HG02763 (cell line): ENCODE measurements at regions not wholly inside any gene's neighbourhood (a gene's known extent, or its start where the extent isn't known, plus 50 kb on each side); places are given as distances from the start of the nearest gene placed in this dataset.

Experiments used
- ATAC-seq: cut with Tn5 transposase; IDR thresholded peaks from one replicate; pipeline ENCODE4 v1.9.1; 2021; ENCODE audit warnings: mild to moderate bottlenecking, moderate library complexity; ENCODE audit not compliant: unreplicated experiment

DNA sequence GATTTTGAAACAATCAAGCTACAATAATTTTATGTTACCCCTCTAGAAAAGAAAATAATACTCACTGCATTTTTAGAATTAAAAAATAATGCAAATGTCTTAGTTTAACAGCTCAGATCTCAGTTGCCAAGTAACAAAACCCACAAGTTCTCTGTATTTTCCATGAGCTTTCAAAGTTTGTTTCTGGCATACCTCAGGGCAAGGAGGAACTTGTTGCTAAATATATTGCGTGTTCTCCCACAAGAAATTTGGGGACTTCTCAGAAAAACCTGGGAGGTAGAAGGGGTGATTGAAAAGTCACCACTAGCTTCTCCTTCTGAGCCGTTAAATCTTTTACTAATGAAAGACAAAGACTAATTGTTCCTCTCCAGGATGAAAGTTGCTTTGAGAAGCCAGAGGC lies 236.8 kb upstream of the MARCKS start:
- ATAC-seq, result no peak

- ATAC-seq, result no peak
These were observed 234.9 kb upstream of the MARCKS start for GRCh38 chr6:113622254-113622653.

GRCh38 chr6:113623129-113623528 lies 234.0 kb upstream of the MARCKS start:
- no peak for ATAC-seq

DNA sequence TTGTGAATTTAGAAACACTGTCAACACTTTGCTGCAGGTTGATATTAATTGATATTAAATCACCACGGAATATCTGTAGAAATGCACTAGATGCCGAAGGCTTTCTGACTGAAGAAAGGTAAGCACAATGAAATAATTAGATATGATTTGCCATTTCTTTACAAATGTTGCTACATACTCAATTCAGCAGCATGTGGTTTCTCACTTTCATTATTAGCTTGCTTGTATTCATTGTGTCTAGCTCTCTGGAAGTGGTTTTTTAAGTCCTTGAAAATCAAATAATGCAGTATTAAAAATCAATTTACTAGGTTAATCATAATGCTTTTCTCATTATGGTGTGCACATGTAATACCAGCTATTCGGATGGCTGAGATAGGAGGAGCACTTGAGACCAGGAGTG lies 231.3 kb upstream of the MARCKS start:
- peak; percentile 30 for ATAC-seq

GRCh38 chr6:113626475-113626874 lies 230.7 kb upstream of the MARCKS start:
- peak; percentile 31 for ATAC-seq

- no peak for ATAC-seq
These were observed 229.7 kb upstream of the MARCKS start for GRCh38 chr6:113627480-113627879.

DNA sequence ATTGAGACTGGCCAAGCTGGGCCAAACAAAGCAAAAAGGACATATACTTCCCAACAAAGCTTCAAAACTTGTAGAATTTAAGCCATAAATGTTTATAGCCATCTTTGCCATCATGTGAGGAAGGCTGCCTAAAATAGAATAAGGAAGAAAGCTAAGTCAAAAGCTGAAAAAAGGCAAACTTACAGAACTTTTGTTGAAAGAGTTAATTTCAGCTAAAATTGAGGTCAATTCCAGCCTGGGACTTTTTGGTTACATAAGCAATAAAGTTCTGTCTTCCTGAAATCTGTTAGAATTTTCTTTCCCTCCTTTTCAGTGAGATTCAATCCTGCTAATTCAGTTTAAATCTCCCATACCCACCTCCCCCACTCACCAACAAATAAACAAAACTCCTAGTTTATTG lies 227.9 kb upstream of the MARCKS start:
- ATAC-seq, result no peak

- no peak for ATAC-seq
These were observed 227.0 kb upstream of the MARCKS start for GRCh38 chr6:113629975-113630737.

DNA sequence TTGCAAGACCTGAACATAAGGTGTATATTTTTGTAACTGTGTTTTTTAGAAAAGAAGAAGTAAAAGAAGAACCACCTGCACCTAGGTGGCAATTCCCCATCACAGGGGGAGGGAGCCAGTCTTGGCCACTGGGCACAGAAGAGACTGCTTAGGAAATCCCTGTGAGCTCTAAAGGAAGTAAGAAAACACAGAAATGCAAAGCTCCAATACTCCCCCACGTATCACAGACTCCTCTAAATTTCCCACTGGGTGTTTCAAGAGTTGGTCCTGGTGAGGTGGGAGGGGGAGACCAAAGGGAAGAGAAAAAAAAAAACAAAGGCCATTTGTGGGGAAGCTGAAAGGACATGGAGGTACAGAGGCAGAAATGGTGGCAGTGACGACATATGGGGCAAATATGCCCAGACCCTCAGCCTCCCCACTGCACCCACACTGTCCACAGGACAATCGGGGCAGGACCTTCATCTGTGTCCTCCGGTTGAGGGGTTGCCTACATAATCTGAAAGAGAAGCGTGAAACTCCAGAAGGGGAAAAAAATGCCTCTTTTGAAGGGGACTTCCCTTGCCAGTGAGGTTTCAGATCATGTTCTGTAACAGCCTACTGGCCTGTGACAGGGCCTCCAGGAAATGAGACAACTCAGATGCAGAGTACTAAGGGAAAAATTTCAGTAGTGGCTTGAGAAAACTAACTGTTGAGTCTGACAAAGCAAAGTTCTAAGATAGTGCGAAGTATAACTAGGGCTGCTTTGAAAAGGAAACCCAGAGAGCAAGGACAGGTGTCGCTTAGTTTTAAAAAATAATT lies 226.2 kb upstream of the MARCKS start:
- peak; percentile 52 for ATAC-seq

- no peak for ATAC-seq
These were observed 225.5 kb upstream of the MARCKS start for GRCh38 chr6:113631666-113632065.

DNA sequence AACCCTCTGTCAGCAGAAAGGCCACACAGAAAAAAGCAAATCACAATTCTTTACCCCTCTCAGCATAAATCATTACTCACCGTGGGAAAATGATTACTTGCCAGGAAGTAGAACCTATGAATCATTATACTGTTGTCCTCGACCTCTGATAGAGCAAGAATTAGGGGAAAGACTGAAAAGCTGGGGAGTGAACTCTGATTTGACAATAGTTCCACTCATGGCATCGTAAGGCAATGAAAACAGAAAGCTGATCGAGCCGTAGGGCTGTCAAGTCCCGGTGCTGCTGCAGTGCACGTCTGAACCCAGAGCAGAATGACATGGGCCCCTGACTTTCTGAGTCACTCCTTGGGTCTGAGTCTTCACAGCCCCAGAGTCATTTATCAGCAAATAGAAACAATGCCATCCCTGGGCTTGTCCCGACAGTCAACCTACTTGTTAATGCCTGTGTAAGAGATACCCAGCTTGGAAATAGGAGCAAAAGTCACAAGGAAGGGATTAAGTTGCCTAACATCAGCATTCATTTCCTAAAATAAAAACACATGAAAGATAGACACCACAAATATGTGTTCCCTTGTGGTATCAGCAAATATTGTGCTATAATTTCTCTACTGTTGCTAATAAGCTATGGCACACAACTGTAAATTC lies 224.8 kb upstream of the MARCKS start:
- ATAC-seq, result peak; percentile 29

- ATAC-seq, result no peak
These were observed 223.5 kb upstream of the MARCKS start for GRCh38 chr6:113633638-113634037.

GRCh38 chr6:113634352-113635163 lies 222.6 kb upstream of the MARCKS start:
- ATAC-seq, result peak; percentile 25

GRCh38 chr6:113635222-113635986 lies 221.7 kb upstream of the MARCKS start:
- no peak for ATAC-seq

DNA sequence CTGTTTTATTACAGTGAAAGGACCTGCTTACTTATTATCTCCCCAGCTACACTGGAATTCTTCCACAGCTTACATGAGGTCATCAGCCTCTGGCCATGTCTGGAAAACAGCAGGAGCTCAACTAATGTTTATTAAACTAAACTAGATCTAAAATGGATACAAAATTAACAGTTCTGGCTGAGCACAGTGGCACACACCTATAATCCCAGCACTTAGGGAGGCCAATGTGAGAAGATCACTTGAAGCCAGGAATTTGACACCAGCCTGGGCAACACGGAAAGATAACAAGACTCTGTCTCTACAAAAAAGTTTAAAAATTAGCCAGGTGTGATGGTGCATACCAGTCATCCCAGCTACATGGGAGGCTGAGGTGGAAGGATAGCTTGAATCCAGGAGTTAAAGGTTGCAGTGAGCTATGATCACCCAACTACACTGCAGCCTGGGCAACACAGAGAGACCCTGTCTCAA lies 220.8 kb upstream of the MARCKS start:
- ATAC-seq, result no peak

DNA sequence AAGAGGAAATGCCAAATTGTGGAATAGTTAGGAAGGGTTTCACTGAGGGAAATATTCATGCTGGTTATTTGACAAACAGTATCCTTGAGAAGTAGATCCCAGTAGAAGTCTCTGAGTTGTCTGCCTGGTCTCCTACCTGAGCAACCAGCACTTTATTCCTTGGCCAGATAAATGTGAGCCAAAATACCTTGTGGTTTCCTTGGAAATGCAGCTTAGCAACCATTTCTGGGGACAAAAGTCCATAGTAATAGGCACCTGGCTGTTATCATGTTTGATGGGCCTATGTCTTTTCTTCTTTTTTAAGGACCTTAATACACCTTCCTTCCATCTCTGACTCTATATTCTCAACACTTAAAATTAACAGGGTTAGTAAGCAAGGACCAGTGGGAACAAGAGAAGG lies 217.1 kb upstream of the MARCKS start:
- ATAC-seq, result no peak

DNA sequence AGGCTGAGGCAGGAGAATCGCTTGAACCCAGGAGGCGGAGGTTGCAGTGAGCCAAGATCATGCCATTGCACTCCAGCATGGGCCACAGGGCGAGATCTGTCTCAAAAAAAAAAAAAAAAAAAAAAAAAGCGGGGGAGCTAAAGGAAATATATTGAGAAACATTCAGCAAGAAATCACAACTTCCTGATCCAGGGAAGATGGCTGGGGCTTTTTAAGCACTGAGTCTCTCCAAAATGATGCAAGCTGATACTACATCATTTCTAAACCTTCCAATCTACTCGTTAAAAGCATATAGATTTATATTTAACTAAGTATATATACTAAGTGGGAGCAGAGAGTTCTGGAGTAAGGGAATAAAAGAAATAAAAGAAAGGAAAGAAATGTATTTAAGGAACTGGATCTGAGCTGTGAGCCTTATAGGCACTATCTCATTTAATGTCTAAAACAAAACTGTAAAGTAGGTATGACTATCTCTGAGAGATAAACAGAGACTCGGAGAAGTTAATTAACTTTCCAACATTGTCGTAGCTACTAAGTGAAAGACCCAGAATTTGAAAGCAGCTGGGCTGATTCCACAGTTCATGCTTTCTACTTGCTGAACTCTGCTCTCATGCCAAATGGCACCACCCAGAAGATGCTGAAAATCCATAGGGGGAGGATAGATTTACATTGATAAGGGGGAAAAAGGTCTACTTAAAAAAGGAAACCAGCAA lies 215.0 kb upstream of the MARCKS start:
- ATAC-seq, result no peak

- peak; percentile 95 for ATAC-seq
These were observed 214.3 kb upstream of the MARCKS start for GRCh38 chr6:113642714-113643406.

DNA sequence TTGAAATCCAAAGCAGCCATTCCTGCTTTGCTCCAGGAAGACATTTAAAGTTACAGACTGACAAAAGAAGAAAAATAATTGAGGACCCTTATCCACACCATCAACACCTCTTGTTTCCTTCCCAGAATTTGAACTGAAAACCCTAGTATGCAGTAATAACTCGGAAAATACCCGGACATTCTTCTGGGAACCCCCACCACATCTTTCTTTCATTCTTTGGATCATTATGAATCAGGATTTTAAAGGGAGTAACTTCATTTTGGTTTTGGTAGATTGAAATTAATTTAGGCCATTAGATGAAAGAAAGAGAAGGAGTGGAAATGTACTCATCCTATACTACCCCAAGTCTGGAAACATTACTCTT lies 213.8 kb upstream of the MARCKS start:
- ATAC-seq, result no peak
